CD14-positive monocyte (primary cell): ENCODE measurements at regions not wholly inside any gene's neighbourhood (a gene's known extent, or its start where the extent isn't known, plus 50 kb on each side); places are given as distances from the start of the nearest gene placed in this dataset.

Experiments used
- DNase-seq, 3 donors: peaks; one replicate each; pipeline ENCODE4 v3.0.0-alpha.2; 2011 to 2022
- H2AFZ ChIP-seq: 2 replicates; pipeline ENCODE4 v1.6.0; 2012; ENCODE audit warnings: mild to moderate bottlenecking, low read depth, low read length, inconsistent platforms; ENCODE audit not compliant: insufficient read depth, poor library complexity, severe bottlenecking
- H3K27ac ChIP-seq, 2 donors: 1 replicate in 1 of 2; 2 replicates in 1 of 2; pipeline ENCODE4 v1.5.1; 2012 to 2013; ENCODE audit warnings: low read length in 2 of 2, control low read depth in 1 of 2, inconsistent platforms in 1 of 2, low read depth in 1 of 2, mild to moderate bottlenecking in 1 of 2
- H3K27me3 ChIP-seq, 2 donors: one replicate each; pipeline versions ENCODE4 v1.6.0 to v1.6.1; 2011 to 2013; ENCODE audit warnings: low read length in 2 of 2; ENCODE audit not compliant: control insufficient read depth in 2 of 2, insufficient read depth in 2 of 2
- H3K36me3 ChIP-seq, 2 donors: replicated peaks in 1 of 2; 1 replicate in 1 of 2; 2 replicates in 1 of 2; pipeline versions ENCODE4 v1.5.1 to v1.6.1; 2012 to 2013; ENCODE audit warnings: low read length in 2 of 2, control low read depth in 1 of 2, inconsistent platforms in 1 of 2, mild to moderate bottlenecking in 1 of 2; ENCODE audit not compliant: insufficient read depth in 2 of 2, control insufficient read depth in 1 of 2
- H3K4me1 ChIP-seq, 2 donors: 1 replicate in 1 of 2; 2 replicates in 1 of 2; pipeline versions ENCODE4 v1.5.1 to v1.6.1; 2012 to 2013; ENCODE audit warnings: low read length in 2 of 2, control low read depth in 1 of 2, inconsistent platforms in 1 of 2, mild to moderate bottlenecking in 1 of 2, moderate library complexity in 1 of 2; ENCODE audit not compliant: insufficient read depth in 2 of 2, control insufficient read depth in 1 of 2
- H3K4me2 ChIP-seq: replicated peaks from 2 replicates; pipeline ENCODE3; 2012; ENCODE audit warnings: low read length, moderate library complexity, mild to moderate bottlenecking; ENCODE audit not compliant: poor library complexity, severe bottlenecking; ENCODE audit errors: extremely low read depth
- H3K4me3 ChIP-seq, 3 experiments: fragments of 200-600 bp in 1 of 3; sonication (generic) in 1 of 3; replicated peaks in 1 of 3; 1 replicate in 2 of 3; 2 replicates in 1 of 3; pipeline ENCODE4 v1.5.1; 2011 to 2013; ENCODE audit warnings: low read length in 3 of 3, mild to moderate bottlenecking in 3 of 3, control low read depth in 2 of 3, low read depth in 2 of 3, inconsistent platforms in 1 of 3, moderate library complexity in 1 of 3
- H3K79me2 ChIP-seq: 2 replicates; pipeline ENCODE4 v1.6.0; 2012; ENCODE audit warnings: mild to moderate bottlenecking, control low read depth, inconsistent platforms, low read length, moderate library complexity; ENCODE audit not compliant: insufficient read depth
- H3K9ac ChIP-seq: 2 replicates; pipeline ENCODE4 v1.6.0; 2017; ENCODE audit warnings: low read length, mild to moderate bottlenecking; ENCODE audit not compliant: insufficient read depth, poor library complexity, severe bottlenecking
- H3K9me3 ChIP-seq, 2 donors: replicated peaks in 1 of 2; 1 replicate in 1 of 2; 2 replicates in 1 of 2; pipeline versions ENCODE4 v1.5.1 to v1.6.1; 2012 to 2013; ENCODE audit warnings: low read length in 2 of 2, control low read depth in 1 of 2; ENCODE audit not compliant: control insufficient read depth in 1 of 2, insufficient read depth in 1 of 2
- H4K20me1 ChIP-seq: 2 replicates; pipeline ENCODE4 v1.6.0; 2012; ENCODE audit warnings: mild to moderate bottlenecking, low read length, control low read depth, moderate library complexity; ENCODE audit not compliant: insufficient read depth
- H3K27ac Mint-ChIP-seq, 7 donors: one replicate each; pipeline ENCODE4 v1.8.0; 2020; ENCODE audit warnings: mild to moderate bottlenecking in 7 of 7, mixed read lengths in 7 of 7, moderate library complexity in 6 of 7, inconsistent platforms in 2 of 7
- H3K27me3 Mint-ChIP-seq, 3 donors: one replicate each; pipeline ENCODE4 v1.8.0; 2021 to 2022; ENCODE audit warnings: low read depth in 3 of 3, mild to moderate bottlenecking in 3 of 3, mixed read lengths in 3 of 3, moderate library complexity in 3 of 3, inconsistent platforms in 1 of 3
- H3K36me3 Mint-ChIP-seq, 2 donors: one replicate each; pipeline ENCODE4 v1.8.0; 2020; ENCODE audit warnings: mixed read lengths in 2 of 2, inconsistent platforms in 1 of 2, mild to moderate bottlenecking in 1 of 2
- H3K4me1 Mint-ChIP-seq: one replicate; pipeline ENCODE4 v1.8.0; 2020; ENCODE audit warnings: mild to moderate bottlenecking, mixed read lengths
- H3K4me3 Mint-ChIP-seq, 2 donors: one replicate each; pipeline ENCODE4 v1.8.0; 2020; ENCODE audit warnings: mild to moderate bottlenecking in 2 of 2, mixed read lengths in 2 of 2, moderate library complexity in 1 of 2
- H3K9me3 Mint-ChIP-seq, 7 donors: one replicate each; pipeline ENCODE4 v1.8.0; 2020 to 2022; ENCODE audit warnings: mixed read lengths in 7 of 7, mild to moderate bottlenecking in 6 of 7, moderate library complexity in 6 of 7, inconsistent platforms in 2 of 7
- WGBS: methylation state at CpG from one replicate; pipeline ENCODE4 v1.1.5; 2013; ENCODE audit warnings: missing lambda C conversion rate; ENCODE audit not compliant: insufficient coverage; 5-methylcytosine and 5-hydroxymethylcytosine counted together
- intact Hi-C, 2 donors: fragments of 100-400 bp; cut with micrococcal nuclease; formaldehyde crosslinking; loops; one replicate each; pipeline versions ENCODE4 v1.15.0 to v1.15.1; 2023
- TF ChIP-seq, protein P1 (sequence below): fragments of 200-600 bp; IDR thresholded peaks from one replicate; pipeline ENCODE4 v1.8.0; 2022; ENCODE audit warnings: antibody characterized with exemption, mild to moderate bottlenecking

DNA sequence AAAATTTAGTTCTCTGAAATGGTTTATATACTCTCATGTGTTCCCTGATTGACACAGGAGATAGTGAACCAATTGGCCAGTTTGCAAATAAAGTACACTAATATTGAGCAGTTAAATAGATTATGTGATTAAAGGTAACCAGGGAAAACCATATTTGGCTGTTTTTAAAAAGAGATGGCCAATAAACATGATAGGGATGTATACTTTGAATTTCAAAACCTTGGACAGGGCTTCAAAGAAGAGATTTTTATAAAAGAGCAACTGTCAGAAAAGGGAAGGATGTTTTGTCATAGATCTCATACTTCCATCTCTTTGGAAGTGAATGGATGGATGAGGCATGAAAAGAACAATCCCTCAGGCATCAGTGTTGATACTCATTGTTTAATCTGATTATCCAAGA, 825.3 kb downstream of the STIM2 start:
- intact Hi-C loops: no loop called here
- H3K27ac Mint-ChIP-seq: no peak overlapping the region

DNA sequence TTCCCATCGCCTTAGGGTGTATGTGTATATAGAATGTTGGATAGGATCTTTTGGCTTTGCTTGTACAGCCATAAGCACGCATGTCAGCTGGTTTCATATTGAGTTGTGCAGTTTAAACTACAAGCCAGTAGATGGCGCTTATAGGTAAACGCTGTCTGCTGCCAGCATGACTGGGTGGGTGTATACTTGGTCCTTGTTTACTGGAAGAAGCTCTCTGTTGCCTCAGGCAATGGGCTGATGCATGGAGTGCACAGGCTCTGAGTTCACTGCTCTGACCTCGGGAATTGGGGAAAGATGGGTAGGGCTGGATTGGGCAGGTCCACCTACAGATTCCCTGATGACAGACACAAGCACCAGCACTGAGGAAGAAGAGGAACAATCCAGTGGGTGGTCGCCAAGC, 831.5 kb downstream of the STIM2 start:
- H3K4me2 ChIP-seq: no peak overlapping the region
- Mint-ChIP-seq H3K27me3 (peaks cover 0 to 3% (median 1%) of the 10 kb centered on the region in 3 donors), H3K36me3 (no peaks in the 10 kb centered on the region), H3K4me3 (no peak overlapping the region), H3K9me3 (no peaks in the 10 kb centered on the region), H3K4me1 (no peaks in the 10 kb centered on the region), H3K27ac (no peak overlapping the region)
- no peak overlapping the region for H3K4me3 ChIP-seq
- H3K9me3 ChIP-seq: no peaks in the 10 kb centered on the region
- TF ChIP-seq, protein P1, sequence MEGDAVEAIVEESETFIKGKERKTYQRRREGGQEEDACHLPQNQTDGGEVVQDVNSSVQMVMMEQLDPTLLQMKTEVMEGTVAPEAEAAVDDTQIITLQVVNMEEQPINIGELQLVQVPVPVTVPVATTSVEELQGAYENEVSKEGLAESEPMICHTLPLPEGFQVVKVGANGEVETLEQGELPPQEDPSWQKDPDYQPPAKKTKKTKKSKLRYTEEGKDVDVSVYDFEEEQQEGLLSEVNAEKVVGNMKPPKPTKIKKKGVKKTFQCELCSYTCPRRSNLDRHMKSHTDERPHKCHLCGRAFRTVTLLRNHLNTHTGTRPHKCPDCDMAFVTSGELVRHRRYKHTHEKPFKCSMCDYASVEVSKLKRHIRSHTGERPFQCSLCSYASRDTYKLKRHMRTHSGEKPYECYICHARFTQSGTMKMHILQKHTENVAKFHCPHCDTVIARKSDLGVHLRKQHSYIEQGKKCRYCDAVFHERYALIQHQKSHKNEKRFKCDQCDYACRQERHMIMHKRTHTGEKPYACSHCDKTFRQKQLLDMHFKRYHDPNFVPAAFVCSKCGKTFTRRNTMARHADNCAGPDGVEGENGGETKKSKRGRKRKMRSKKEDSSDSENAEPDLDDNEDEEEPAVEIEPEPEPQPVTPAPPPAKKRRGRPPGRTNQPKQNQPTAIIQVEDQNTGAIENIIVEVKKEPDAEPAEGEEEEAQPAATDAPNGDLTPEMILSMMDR: peak; percentile 68
- intact Hi-C loops: no loop called here
- no peaks in the 10 kb centered on the region for H3K79me2 ChIP-seq
- H4K20me1 ChIP-seq: no peaks in the 10 kb centered on the region
- H3K4me1 ChIP-seq: no peaks in the 10 kb centered on the region
- H2AFZ ChIP-seq: no peak overlapping the region
- no peaks in the 10 kb centered on the region for H3K27me3 ChIP-seq
- no peak overlapping the region for H3K27ac ChIP-seq
- no peak overlapping the region for H3K9ac ChIP-seq
- DNase-seq: peak in 1 of 3 donors; percentile 3
- no peaks in the 10 kb centered on the region for H3K36me3 ChIP-seq
- WGBS: 33% methylated on average over 4 of the region's 6 CpGs

More for the DNA sequence above, 825.3 kb downstream of the STIM2 start:
- H3K27me3 ChIP-seq: no peaks in the 10 kb centered on the region
- Mint-ChIP-seq H3K36me3 (no peaks in the 10 kb centered on the region), H3K4me3 (no peak overlapping the region), H3K9me3 (no peaks in the 10 kb centered on the region), H3K4me1 (no peaks in the 10 kb centered on the region), H3K27me3 (peaks cover 1 to 2% (median 1%) of the 10 kb centered on the region in 3 donors)
- no peaks in the 10 kb centered on the region for H3K36me3 ChIP-seq
- DNase-seq: no peak
- TF ChIP-seq, protein P1: no peak
- H3K9ac ChIP-seq: no peak overlapping the region
- H3K27ac ChIP-seq: no peak overlapping the region
- no peaks in the 10 kb centered on the region for H3K79me2 ChIP-seq
- no peaks in the 10 kb centered on the region for H3K4me1 ChIP-seq
- no peaks in the 10 kb centered on the region for H3K9me3 ChIP-seq
- no peak overlapping the region for H3K4me2 ChIP-seq
- no peak overlapping the region for H3K4me3 ChIP-seq
- H4K20me1 ChIP-seq: no peaks in the 10 kb centered on the region
- no peak overlapping the region for H2AFZ ChIP-seq
